HepG2 (cell line): ENCODE measurements at regions not wholly inside any gene's neighbourhood (a gene's known extent, or its start where the extent isn't known, plus 50 kb on each side); places are given as distances from the start of the nearest gene placed in this dataset.

Source experiments
- ATAC-seq: fragments of 200-7000 bp; cut with Tn5 transposase; 3 replicates; pipeline ENCODE4 v1.9.1; 2020; ENCODE audit warnings: mild to moderate bottlenecking, moderate library complexity
- BruUV-seq: library from RNA; stranded (reverse); fragments of 400-500 nt; replicated peaks from 2 replicates; lab custom pipeline; 2021; lab: Mats Ljungman, UMichigan
- CTCF ChIA-PET: fragments of 300-600 bp; formaldehyde crosslinking; extraction: SDS; loops from one replicate; lab custom pipeline; 2021; ENCODE audit warnings: low total read pairs, inconsistent platforms, low intra/inter-chr PET ratio; lab: Yijun Ruan, JAX
- POLR2A ChIA-PET: fragments of 350-600 bp; sonication (Branson Sonifier 250); formaldehyde crosslinking; loops from one replicate; lab custom pipeline; 2020; ENCODE audit warnings: antibody characterized with exemption, inconsistent platforms; lab: Yijun Ruan, JAX
- DNase-seq: peaks from one replicate; pipeline ENCODE4 v3.0.0-alpha.2; 2015; ENCODE audit warnings: low spot score
- FAIRE-seq: peaks from 3 replicates; lab custom pipeline; 2011; peaks lifted over from hg19 to GRCh38; lab: Jason Lieb, UNC
- H2AFZ ChIP-seq: one replicate; pipeline ENCODE4 v1.6.1; 2011; ENCODE audit warnings: low read length, inconsistent platforms
- H3K27ac ChIP-seq: fragments of 300-600 bp; 3 replicates; pipeline ENCODE4 v1.8.0; 2011; ENCODE audit warnings: mixed run types, mild to moderate bottlenecking, mixed read lengths, low read length, inconsistent platforms; ENCODE audit not compliant: insufficient read depth; ENCODE audit errors: extremely low read length
- H3K27me3 ChIP-seq, 2 experiments: fragments of 200-600 bp in 1 of 2; 2 replicates in 1 of 2; 3 replicates in 1 of 2; pipeline versions ENCODE4 v1.6.0 to v1.8.0; 2011; ENCODE audit warnings: low read length in 2 of 2, mild to moderate bottlenecking in 2 of 2, moderate library complexity in 2 of 2, inconsistent platforms in 1 of 2; ENCODE audit not compliant: insufficient read depth in 2 of 2, control insufficient read depth in 1 of 2
- H3K36me3 ChIP-seq, 2 experiments: fragments of 200-600 bp in 1 of 2; replicated peaks in 1 of 2; 2 replicates in 1 of 2; 3 replicates in 1 of 2; pipeline versions ENCODE4 v1.5.1 to v1.8.0; 2011; ENCODE audit warnings: low read length in 2 of 2, inconsistent platforms in 1 of 2; ENCODE audit not compliant: insufficient read depth in 2 of 2, control insufficient read depth in 1 of 2
- H3K4me1 ChIP-seq: 2 replicates; pipeline ENCODE4 v1.5.1; 2012; ENCODE audit warnings: low read length, inconsistent platforms; ENCODE audit not compliant: insufficient read depth
- H3K4me2 ChIP-seq: 2 replicates; pipeline ENCODE4 v1.6.0; 2011; ENCODE audit warnings: low read depth, low read length, inconsistent platforms
- H3K4me3 ChIP-seq, 3 experiments: fragments of 200-600 bp in 1 of 3; sonication (generic), shearing (Covaris generic) in 1 of 3; replicated peaks in 1 of 3; 2 replicates each; pipeline ENCODE4 v1.5.1; 2011 to 2016; ENCODE audit warnings: low read length in 3 of 3, inconsistent platforms in 2 of 3, low read depth in 2 of 3, mild to moderate bottlenecking in 2 of 3, control low read depth in 1 of 3, mixed read lengths in 1 of 3; ENCODE audit not compliant: insufficient read depth in 1 of 3
- H3K79me2 ChIP-seq: one replicate; pipeline ENCODE4 v1.6.1; 2011; ENCODE audit warnings: low read length, inconsistent platforms; ENCODE audit not compliant: insufficient read depth
- H3K9ac ChIP-seq: 2 replicates; pipeline ENCODE4 v1.6.0; 2011; ENCODE audit warnings: mild to moderate bottlenecking, low read depth, low read length, inconsistent platforms; ENCODE audit not compliant: insufficient read depth
- H3K9me3 ChIP-seq: 2 replicates; pipeline ENCODE4 v1.5.1; 2012; ENCODE audit warnings: mild to moderate bottlenecking, low read length
- H4K20me1 ChIP-seq: 2 replicates; pipeline ENCODE4 v1.6.0; 2011; ENCODE audit warnings: inconsistent platforms, mild to moderate bottlenecking, low read length, moderate library complexity; ENCODE audit not compliant: insufficient read depth
- HIVEP1 ChIP-seq: sonication (generic); formaldehyde crosslinking; IDR thresholded peaks from 2 replicates; pipeline ENCODE4 v1.4.0; 2020; ENCODE audit warnings: mild to moderate bottlenecking, missing genetic modification reagents
- HNRNPH1 ChIP-seq: fragments of 200-400 bp; formaldehyde crosslinking; optimal IDR thresholded peaks from 2 replicates; pipeline ENCODE3; 2017; ENCODE audit warnings: mild to moderate bottlenecking, low read depth, low read length
- PPARG ChIP-seq: conservative IDR thresholded peaks from 2 replicates; pipeline ENCODE4 v1.6.1; 2016; ENCODE audit warnings: missing biosample characterization, missing genetic modification reagents
- ZNF331 ChIP-seq: sonication (generic); formaldehyde crosslinking; IDR thresholded peaks from 2 replicates; pipeline ENCODE4 v1.4.0; 2020; ENCODE audit warnings: missing genetic modification reagents
- ZNF749 ChIP-seq: sonication (generic); formaldehyde crosslinking; IDR thresholded peaks from 2 replicates; pipeline ENCODE4 v1.8.0; 2022; ENCODE audit warnings: mild to moderate bottlenecking, missing genetic modification reagents, moderate library complexity, borderline replicate concordance
- WGBS: methylation state at CpG from one replicate; pipeline ENCODE4 v1.1.6; 2017; ENCODE audit warnings: low lambda C conversion rate; 5-methylcytosine and 5-hydroxymethylcytosine counted together
- in situ Hi-C: cut with HindIII; loops from 2 replicates; pipeline ENCODE4 v1.10.0; 2017; ENCODE audit warnings: low pct_unique_long_range_greater_than_20kb; ENCODE audit not compliant: extremely low pct_ligation_motif_present
- intact Hi-C: fragments of 100-400 bp; cut with micrococcal nuclease; formaldehyde crosslinking; loops from one replicate; pipeline ENCODE4 v1.10.0; 2022; ENCODE audit not compliant: unreplicated experiment
- TF ChIP-seq, protein P1 (sequence below): sonication (generic); formaldehyde crosslinking; IDR thresholded peaks from 2 replicates; pipeline ENCODE4 v1.4.0; 2020; ENCODE audit warnings: missing genetic modification reagents
- TF ChIP-seq, protein P2 (sequence below): sonication (generic); formaldehyde crosslinking; IDR thresholded peaks from 2 replicates; pipeline ENCODE4 v1.4.0; 2020; ENCODE audit warnings: mild to moderate bottlenecking, missing genetic modification reagents

DNA sequence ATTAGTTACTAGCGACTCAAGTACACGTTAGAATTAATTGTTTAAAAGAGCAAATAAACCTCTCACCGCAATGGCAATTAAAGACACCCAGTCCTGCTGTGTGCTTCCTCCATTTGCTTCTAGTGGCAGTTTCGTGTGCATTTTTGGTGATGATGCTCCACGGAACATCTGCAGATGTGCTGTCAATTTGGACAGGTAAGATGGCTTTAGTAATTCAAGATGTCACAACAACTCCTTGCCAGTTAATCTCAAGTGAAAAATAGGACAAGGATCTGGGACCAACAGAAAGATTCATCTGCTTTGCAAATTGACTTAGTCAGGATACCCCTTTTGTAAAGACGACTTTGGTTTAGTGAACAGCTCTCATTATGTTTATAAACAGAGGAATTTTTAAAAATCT is 320.9 kb downstream of the GABRB3 start (continued):
- TF ChIP-seq, protein P1, sequence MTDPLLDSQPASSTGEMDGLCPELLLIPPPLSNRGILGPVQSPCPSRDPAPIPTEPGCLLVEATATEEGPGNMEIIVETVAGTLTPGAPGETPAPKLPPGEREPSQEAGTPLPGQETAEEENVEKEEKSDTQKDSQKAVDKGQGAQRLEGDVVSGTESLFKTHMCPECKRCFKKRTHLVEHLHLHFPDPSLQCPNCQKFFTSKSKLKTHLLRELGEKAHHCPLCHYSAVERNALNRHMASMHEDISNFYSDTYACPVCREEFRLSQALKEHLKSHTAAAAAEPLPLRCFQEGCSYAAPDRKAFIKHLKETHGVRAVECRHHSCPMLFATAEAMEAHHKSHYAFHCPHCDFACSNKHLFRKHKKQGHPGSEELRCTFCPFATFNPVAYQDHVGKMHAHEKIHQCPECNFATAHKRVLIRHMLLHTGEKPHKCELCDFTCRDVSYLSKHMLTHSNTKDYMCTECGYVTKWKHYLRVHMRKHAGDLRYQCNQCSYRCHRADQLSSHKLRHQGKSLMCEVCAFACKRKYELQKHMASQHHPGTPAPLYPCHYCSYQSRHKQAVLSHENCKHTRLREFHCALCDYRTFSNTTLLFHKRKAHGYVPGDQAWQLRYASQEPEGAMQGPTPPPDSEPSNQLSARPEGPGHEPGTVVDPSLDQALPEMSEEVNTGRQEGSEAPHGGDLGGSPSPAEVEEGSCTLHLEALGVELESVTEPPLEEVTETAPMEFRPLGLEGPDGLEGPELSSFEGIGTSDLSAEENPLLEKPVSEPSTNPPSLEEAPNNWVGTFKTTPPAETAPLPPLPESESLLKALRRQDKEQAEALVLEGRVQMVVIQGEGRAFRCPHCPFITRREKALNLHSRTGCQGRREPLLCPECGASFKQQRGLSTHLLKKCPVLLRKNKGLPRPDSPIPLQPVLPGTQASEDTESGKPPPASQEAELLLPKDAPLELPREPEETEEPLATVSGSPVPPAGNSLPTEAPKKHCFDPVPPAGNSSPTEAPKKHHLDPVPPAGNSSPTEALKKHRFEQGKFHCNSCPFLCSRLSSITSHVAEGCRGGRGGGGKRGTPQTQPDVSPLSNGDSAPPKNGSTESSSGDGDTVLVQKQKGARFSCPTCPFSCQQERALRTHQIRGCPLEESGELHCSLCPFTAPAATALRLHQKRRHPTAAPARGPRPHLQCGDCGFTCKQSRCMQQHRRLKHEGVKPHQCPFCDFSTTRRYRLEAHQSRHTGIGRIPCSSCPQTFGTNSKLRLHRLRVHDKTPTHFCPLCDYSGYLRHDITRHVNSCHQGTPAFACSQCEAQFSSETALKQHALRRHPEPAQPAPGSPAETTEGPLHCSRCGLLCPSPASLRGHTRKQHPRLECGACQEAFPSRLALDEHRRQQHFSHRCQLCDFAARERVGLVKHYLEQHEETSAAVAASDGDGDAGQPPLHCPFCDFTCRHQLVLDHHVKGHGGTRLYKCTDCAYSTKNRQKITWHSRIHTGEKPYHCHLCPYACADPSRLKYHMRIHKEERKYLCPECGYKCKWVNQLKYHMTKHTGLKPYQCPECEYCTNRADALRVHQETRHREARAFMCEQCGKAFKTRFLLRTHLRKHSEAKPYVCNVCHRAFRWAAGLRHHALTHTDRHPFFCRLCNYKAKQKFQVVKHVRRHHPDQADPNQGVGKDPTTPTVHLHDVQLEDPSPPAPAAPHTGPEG (CRISPR knock-in tag): no peak
- no peak for TF ChIP-seq ZNF749 (CRISPR knock-in tag)
- no peak for TF ChIP-seq HIVEP1 (CRISPR knock-in tag)

DNA sequence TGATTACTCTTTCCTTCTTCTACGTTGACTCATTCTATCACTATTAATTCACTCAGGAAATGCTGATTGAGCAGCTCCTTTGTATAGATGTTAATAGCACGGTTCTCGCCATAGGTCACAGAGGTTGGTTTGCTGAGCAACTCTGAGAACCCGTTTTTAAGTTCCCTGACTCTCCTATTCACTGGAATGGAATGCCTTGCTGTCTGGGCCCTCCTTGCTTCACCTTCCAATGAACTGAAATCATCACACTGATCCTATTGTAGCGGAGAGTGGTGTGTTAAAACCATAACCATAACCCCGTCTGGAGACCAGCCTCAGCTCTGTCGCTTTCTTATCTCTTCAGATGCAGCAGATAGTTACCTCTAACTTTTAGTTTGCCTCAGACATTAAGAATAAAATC is 323.6 kb downstream of the GABRB3 start:
- H3K79me2 ChIP-seq: no peaks in the 10 kb centered on the region
- no peak overlapping the region for H2AFZ ChIP-seq
- H3K4me2 ChIP-seq: no peak overlapping the region
- DNase-seq: no peak
- CTCF ChIA-PET: no interaction called here
- H3K36me3 ChIP-seq: no peaks in the 10 kb centered on the region
- WGBS: 2% methylated on average over 7 of the region's 7 CpGs
- intact Hi-C loops: no loop called here
- H4K20me1 ChIP-seq: no peaks in the 10 kb centered on the region
- no peaks in the 10 kb centered on the region for H3K27me3 ChIP-seq
- H3K4me1 ChIP-seq: no peaks in the 10 kb centered on the region
- POLR2A ChIA-PET: no interaction called here
- TF ChIP-seq HNRNPH1: no peak
- no peak for TF ChIP-seq ZNF331 (CRISPR knock-in tag)
- TF ChIP-seq PPARG: no peak
- TF ChIP-seq, protein P2, sequence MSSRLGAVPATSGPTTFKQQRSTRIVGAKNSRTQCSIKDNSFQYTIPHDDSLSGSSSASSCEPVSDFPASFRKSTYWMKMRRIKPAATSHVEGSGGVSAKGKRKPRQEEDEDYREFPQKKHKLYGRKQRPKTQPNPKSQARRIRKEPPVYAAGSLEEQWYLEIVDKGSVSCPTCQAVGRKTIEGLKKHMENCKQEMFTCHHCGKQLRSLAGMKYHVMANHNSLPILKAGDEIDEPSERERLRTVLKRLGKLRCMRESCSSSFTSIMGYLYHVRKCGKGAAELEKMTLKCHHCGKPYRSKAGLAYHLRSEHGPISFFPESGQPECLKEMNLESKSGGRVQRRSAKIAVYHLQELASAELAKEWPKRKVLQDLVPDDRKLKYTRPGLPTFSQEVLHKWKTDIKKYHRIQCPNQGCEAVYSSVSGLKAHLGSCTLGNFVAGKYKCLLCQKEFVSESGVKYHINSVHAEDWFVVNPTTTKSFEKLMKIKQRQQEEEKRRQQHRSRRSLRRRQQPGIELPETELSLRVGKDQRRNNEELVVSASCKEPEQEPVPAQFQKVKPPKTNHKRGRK (CRISPR knock-in tag): no peak
- H3K9ac ChIP-seq: no peak overlapping the region
- ATAC-seq: no peak
- peaks cover 93% of the 10 kb centered on the region for H3K9me3 ChIP-seq
- no TSS peak for BruUV-seq
- in situ Hi-C loops: no loop called here
- H3K4me3 ChIP-seq: no peak overlapping the region
- FAIRE-seq: no peak
- no peak overlapping the region for H3K27ac ChIP-seq
